ENCODE measurements at regions not wholly inside any gene's neighbourhood (a gene's known extent, or its start where the extent isn't known, plus 50 kb on each side); places are given as distances from the start of the nearest gene placed in this dataset.

DNA sequence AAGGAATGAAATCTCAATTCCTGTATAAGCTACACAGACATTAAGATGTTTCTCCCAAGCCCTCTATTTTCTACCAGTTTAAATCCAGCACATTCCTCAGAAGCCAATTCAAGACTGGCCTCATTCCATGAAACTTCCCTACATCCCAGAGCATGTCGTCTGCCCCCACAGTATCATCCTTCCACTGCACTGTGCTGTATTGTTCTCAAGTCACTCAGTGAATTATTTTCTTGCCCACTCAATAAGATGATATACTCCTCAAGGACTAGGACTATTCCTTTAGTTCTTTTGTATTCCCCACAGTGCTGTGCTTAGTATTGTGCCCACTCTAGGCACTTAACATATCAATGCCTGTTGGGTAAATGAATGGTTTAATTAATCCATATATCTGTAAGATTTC is 203.1 kb upstream of the BLID start:
- DNase-seq (ENCODE audit: low spot score), result peak; percentile 22

GRCh38 chr11:122317305-122317704 is 201.3 kb upstream of the BLID start:
- DNase-seq (ENCODE audit: low spot score), result peak; percentile 30

GRCh38 chr11:122313581-122313980 is 197.6 kb upstream of the BLID start:
- no peak for DNase-seq (ENCODE audit: low spot score)

DNA sequence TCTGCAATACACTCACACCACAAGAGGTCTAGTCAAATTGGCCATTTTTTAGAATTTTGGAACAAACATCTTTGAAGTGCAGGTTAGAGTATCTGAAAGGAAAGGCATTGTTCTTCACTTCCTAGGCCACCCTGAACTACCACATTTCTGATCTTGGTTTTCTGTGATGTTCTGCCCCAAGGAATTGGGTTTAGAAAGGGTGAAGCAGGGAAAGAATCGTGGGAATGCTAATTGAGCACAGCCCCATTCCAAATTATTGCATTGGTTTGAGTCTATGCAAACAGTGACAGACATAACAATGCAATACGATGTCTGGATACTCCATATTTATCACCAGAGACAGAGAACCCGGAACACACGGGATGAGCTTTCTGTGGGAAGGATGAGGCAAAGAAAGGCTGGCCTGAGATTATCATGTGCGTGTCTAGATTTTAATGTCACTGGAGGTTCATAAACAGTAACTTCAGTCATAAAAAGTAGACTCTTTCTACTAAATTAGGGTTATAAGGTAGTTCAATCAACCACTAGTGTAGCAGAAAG is 195.3 kb upstream of the BLID start:
- DNase-seq (ENCODE audit: low spot score), result no peak

- peak; percentile 93 for DNase-seq (ENCODE audit: low spot score)
These were observed 194.8 kb upstream of the BLID start for GRCh38 chr11:122310766-122311165.

DNA sequence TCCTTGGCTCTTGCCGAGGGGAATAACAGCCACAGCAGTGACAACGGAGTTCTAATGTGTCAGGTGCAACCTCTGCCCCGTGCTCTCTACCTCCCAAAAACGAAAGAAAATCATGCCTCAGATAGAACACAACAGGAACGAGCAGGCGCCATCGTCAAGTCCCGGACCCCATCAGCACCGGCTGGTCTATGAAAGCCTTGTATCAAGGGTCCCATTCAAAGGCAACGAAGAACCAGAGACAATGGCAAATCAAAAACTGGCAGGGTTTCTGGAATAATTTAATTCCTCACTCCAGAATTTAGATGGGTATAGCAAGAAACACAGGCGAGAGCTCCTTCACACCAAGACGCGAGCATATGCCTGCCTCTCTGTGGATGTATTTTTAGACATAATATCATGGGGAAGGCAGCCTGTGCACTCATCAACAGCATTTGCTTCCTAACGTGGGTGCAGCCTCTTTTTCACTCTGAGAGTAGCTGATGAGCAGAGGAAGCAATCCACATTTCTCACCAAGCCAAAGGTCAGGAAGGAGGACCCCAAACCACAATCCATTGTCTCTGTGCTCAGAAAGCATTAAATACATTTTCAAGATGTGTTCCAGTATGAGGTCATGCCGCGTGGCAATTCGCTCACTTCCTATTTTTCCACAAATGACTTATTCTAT is 193.4 kb upstream of the BLID start:
- DNase-seq (ENCODE audit: low spot score), result peak; percentile 80

DNA sequence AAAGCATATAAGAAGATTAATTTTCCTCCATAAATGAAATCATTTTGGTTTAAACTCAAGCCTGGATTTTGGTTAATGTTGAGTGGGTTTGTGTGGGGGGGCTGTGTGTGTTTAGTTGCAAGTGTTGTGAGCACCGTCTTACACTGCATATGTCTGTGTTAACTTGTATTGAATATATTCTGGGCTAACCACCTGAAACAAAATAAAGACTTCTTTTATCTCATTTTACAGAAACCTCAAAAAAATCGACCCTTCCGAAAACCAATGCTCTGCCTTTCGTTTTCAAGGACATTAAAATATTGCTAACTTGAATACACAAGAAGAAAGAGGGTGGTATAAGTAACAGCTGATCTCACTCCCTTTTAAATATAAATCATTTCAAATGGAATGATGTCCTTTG is 192.2 kb upstream of the BLID start:
- peak; percentile 58 for DNase-seq (ENCODE audit: low spot score)

GRCh38 chr11:122307476-122308035 is 191.5 kb upstream of the BLID start:
- DNase-seq (ENCODE audit: low spot score), result peak; percentile 68

DNA sequence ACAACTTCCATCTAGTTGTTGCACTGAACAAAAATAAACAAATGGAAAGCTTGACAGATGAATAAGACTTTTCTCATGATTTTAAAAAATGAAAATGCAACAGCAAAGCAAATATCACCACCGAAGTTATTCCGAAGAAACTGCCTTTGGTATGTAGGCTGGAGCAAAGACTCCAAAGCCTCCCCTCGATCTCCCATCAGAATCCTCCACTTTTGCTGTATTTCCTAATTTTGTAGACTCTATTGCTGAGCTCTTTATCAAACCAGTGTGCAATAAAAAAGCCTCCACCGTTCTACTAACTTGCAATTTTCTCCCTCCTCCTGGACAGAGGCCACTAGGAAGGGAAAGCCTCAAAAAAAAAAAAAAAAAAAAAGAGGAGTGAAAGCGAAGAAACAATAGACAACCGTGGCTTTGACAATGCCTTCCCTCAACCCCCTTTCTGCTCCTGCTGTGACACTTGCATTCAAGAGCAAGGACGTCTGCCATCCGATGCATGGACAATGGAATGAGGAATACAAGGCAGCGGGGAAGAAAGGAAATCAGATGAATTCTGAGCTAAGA is 190.9 kb upstream of the BLID start:
- DNase-seq (ENCODE audit: low spot score), result peak; percentile 89

DNA sequence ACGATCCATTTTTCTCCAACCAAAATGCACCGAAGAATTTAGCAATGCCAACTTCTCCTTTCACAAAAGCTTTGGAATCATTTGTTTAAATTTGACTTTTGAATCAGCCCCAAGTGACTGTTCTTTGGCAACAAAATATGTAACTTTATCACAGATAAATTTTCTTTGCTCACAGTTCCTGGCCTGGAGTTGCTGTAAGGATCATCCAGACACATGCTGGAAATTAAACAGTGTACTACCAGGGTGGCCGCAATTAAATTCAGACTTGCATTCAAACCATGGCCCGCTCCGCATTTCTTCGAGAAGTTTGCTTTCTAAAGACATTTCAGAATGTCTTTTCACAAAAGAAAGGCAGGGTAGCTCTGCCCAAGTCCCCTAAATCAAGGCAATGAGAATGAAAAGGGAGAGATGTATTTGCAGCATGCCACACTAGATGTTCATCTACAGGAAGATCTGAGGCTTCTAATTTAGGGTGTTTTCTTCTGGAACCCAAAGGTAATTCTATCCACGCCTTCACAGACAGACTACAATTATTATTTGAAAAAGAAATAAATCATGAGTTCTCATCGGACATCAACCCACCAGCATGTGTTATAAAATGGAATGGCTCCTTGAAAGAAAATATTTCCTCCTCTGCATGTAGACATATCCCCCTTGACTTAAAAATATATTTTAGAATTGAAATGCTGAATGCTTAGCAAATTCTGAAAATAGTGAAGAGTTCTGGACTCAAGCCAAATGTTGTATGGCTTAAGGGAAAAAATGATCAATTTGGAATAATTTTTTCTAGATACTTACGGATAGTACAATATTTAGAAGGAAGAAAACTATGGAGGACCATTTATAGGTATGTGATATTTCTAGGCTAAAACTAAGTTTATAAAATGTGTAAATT is 189.7 kb upstream of the BLID start:
- peak; percentile 38 for DNase-seq (ENCODE audit: low spot score)

DNA sequence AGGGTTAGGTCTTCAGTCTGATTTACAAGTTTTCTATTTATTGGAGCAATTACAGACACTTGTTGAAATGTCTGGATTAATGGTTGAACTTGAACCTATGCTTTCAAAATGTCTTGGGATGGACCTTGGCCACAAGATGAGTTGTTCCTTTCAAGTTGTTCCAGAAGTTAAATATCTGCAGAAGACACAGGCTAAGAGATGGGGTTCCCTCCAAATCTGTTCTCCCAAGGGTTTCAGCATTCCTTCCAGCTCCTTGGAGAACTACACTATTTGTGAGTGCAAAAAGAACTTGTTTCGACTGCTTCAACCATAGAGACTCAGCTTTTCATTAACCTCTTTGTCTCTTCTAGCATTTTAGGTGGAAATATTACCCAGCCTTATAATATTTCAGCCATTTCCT is 189.0 kb upstream of the BLID start:
- peak; percentile 36 for DNase-seq (ENCODE audit: low spot score)

- peak; percentile 34 for DNase-seq (ENCODE audit: low spot score)
These were observed 188.3 kb upstream of the BLID start for GRCh38 chr11:122304306-122304705.

- DNase-seq (ENCODE audit: low spot score), result no peak
These were observed 178.0 kb upstream of the BLID start for GRCh38 chr11:122294041-122294440.

- DNase-seq (ENCODE audit: low spot score), result no peak
These were observed 177.4 kb upstream of the BLID start for GRCh38 chr11:122293296-122294023.

- no peak for DNase-seq (ENCODE audit: low spot score)
These were observed 171.4 kb upstream of the BLID start for GRCh38 chr11:122287401-122287800.

DNA sequence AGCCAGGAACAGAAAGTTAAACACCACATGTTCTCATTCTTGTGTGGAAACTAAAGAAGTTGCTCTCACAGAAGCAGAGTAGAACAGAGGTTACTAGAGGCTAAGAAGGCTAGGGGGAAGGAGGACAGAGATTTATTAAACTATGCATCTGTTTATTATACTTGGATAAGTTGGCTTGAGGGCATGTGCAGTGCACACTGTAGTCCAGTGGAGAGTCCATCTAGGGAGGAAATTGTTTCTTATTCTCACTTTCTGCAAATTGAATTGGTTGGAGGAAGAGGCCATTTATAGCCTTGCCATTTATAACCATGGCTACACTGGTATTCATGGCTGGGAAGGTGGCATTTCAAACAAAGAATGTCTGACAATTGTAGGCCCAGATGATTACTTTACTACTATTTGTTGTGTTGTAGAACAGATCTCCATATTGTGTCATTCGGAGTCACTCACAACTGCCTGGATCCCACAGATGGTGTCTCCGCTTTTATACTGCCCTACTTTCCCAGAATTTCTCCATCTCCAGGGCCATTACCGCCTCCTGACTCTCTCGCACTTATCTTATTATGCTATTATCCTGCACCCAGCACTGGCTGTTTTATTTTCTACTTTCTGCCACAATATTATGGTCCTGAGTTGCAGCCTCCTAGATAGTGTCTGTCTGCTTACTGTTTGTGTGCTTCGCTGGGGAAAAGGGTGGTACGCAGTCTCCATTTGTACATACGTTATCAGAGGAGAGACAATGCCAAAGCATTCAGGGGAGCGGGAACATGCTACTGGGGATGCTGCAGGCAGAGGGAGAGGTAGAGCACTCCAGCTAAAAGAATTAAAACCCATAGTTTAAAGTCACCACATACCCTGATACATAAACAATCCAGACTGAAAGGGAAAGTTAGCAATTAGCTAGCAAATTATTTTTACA is 169.3 kb upstream of the BLID start:
- DNase-seq (ENCODE audit: low spot score), result no peak

DNA sequence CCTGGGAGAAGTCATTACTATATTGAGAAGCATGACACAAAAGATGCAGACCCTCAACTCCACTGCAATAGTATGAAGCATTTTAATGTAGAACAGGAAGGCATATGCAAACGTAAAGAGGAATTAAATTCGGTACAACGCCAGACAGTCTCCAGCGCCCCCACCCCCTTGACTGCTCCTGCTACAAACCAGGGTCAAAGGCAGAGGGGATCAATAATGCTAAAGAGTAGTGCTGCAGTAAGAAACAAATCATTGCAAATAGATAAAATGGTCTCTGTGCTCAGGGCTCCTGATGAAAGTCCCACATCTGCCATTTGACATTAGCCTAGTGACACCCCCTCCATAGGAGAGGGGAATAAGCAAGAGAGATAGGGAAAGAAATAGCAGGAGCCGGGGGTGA is 164.9 kb upstream of the BLID start:
- no peak for DNase-seq (ENCODE audit: low spot score)

DNA sequence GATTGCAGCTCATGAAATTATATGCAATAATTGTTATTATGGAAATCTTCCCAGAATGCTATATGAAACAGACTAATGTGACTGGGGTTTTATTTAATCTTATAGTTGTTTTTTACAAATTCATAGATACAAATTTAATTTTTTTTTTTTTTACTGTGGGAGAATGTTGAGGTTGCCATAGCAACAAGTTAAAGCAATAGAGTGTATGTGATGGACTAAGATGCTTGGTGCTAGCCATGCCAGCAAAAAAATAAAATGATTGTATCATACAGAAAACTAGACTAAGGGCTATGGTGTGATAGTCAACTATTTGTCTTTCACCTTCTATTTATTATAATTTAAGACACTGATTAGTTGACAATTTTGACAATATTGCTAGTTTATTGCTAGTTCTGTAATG is 163.2 kb upstream of the BLID start:
- DNase-seq (ENCODE audit: low spot score), result no peak

- DNase-seq (ENCODE audit: low spot score), result no peak
These were observed 161.5 kb upstream of the BLID start for GRCh38 chr11:122277493-122277892.

- DNase-seq (ENCODE audit: low spot score), result no peak
These were observed 160.2 kb upstream of the BLID start for GRCh38 chr11:122276221-122276620.

GRCh38 chr11:122275508-122275907 is 159.5 kb upstream of the BLID start:
- DNase-seq (ENCODE audit: low spot score), result no peak
